Caco-2 (cell line): ENCODE measurements at regions not wholly inside any gene's neighbourhood (a gene's known extent, or its start where the extent isn't known, plus 50 kb on each side); places are given as distances from the start of the nearest gene placed in this dataset.

ENCODE experiments used
- BruUV-seq: library from RNA; stranded (reverse); fragments of 400-500 nt; replicated peaks from 2 replicates; lab custom pipeline; 2021; lab: Mats Ljungman, UMichigan
- CTCF ChIA-PET: fragments of 300-600 bp; sonication (Branson Sonifier 250); formaldehyde crosslinking; loops from one replicate; lab custom pipeline; 2022; ENCODE audit warnings: antibody characterized with exemption; lab: Charles Lee
- POLR2A ChIA-PET: fragments of 300-600 bp; sonication (Branson Sonifier 250); formaldehyde crosslinking; loops from one replicate; lab custom pipeline; 2022; ENCODE audit warnings: antibody characterized with exemption; lab: Charles Lee
- DNase-seq, 2 experiments: peaks; one replicate each; pipeline versions ENCODE4 v3.0.0 to v3.0.0-alpha.2; 2020 to 2022
- H3K27me3 ChIP-seq: replicated peaks from 2 replicates; pipeline ENCODE4 v1.6.0; 2011; ENCODE audit warnings: low read length; ENCODE audit not compliant: control insufficient read depth, insufficient read depth
- H3K36me3 ChIP-seq: 2 replicates; pipeline ENCODE4 v1.5.1; 2011; ENCODE audit warnings: low read length; ENCODE audit not compliant: control insufficient read depth, insufficient read depth
- H3K4me1 ChIP-seq: fragments of 250-450 bp; sonication (Bioruptor Pico); 2 replicates; pipeline ENCODE4 v1.5.1; 2020; ENCODE audit warnings: mild to moderate bottlenecking
- H3K4me3 ChIP-seq: 2 replicates; pipeline ENCODE4 v1.5.1; 2011; ENCODE audit warnings: low read depth, mild to moderate bottlenecking, control low read depth, low read length
- H3K9me3 ChIP-seq: fragments of 250-450 bp; sonication (Bioruptor Pico); 2 replicates; pipeline ENCODE4 v1.5.1; 2020; ENCODE audit warnings: mild to moderate bottlenecking, moderate library complexity
- H3K27ac Mint-ChIP-seq: one replicate; pipeline ENCODE4 v1.8.0; 2022; ENCODE audit warnings: mixed read lengths; ENCODE audit not compliant: unreplicated experiment
- H3K27me3 Mint-ChIP-seq: one replicate; pipeline ENCODE4 v1.8.0; 2022; ENCODE audit warnings: mixed read lengths; ENCODE audit not compliant: insufficient read depth, unreplicated experiment
- H3K36me3 Mint-ChIP-seq: one replicate; pipeline ENCODE4 v1.8.0; 2022; ENCODE audit warnings: mild to moderate bottlenecking, mixed read lengths; ENCODE audit not compliant: insufficient read depth, unreplicated experiment
- H3K4me1 Mint-ChIP-seq: one replicate; pipeline ENCODE4 v1.8.0; 2022; ENCODE audit warnings: low read depth, mixed read lengths; ENCODE audit not compliant: unreplicated experiment
- H3K4me3 Mint-ChIP-seq: one replicate; pipeline ENCODE4 v1.8.0; 2022; ENCODE audit warnings: mild to moderate bottlenecking, moderate library complexity, mixed read lengths; ENCODE audit not compliant: unreplicated experiment
- H3K9me3 Mint-ChIP-seq: one replicate; pipeline ENCODE4 v1.8.0; 2022; ENCODE audit warnings: mixed read lengths; ENCODE audit not compliant: unreplicated experiment
- CTCF ChIP-seq, 2 experiments: fragments of 200-600 bp in 1 of 2; IDR thresholded peaks; 1 replicate in 1 of 2; 2 replicates in 1 of 2; pipeline versions ENCODE4 v1.5.1 to v1.8.0; 2011 to 2022; ENCODE audit warnings: antibody characterized with exemption in 1 of 2, control low read depth in 1 of 2, inconsistent platforms in 1 of 2, low read depth in 1 of 2, low read length in 1 of 2, mild to moderate bottlenecking in 1 of 2, moderate library complexity in 1 of 2; ENCODE audit not compliant: insufficient read depth in 1 of 2, severe bottlenecking in 1 of 2, unreplicated experiment in 1 of 2
- intact Hi-C: fragments of 100-400 bp; cut with micrococcal nuclease; formaldehyde crosslinking; loops from one replicate; pipeline ENCODE4 v1.10.0; 2022; ENCODE audit not compliant: unreplicated experiment

GRCh38 chr11:80995523-80995922 lies 1554.7 kb upstream of the TENM4 start:
- no peaks in the 10 kb centered on the region for H3K9me3 Mint-ChIP-seq
- BruUV-seq: no TSS peak
- no peak overlapping the region for H3K4me3 Mint-ChIP-seq
- Histone ChIP-seq H3K27me3 (no peaks in the 10 kb centered on the region), H3K36me3 (no peaks in the 10 kb centered on the region), H3K9me3 (no peaks in the 10 kb centered on the region), H3K4me1 (no peaks in the 10 kb centered on the region), H3K4me3 (no peak overlapping the region)
- no peak for DNase-seq
- H3K4me1 Mint-ChIP-seq: peaks cover 6% of the 10 kb centered on the region
- intact Hi-C loops: no loop called here
- H3K36me3 Mint-ChIP-seq: no peaks in the 10 kb centered on the region
- no peak overlapping the region for H3K27ac Mint-ChIP-seq
- ChIA-PET CTCF (no interaction called here), POLR2A (no interaction called here)
- no peaks in the 10 kb centered on the region for H3K27me3 Mint-ChIP-seq
- TF ChIP-seq CTCF (IDR thresholded peaks at IDR 0.05; ENCODE audit: insufficient read depth in 1 of 2, low read depth in 1 of 2, low read length in 1 of 2, severe bottlenecking in 1 of 2, unreplicated experiment in 1 of 2): no peak

GRCh38 chr11:80993536-80993935 lies 1552.7 kb upstream of the TENM4 start:
- CTCF ChIA-PET: no interaction called here
- no peaks in the 10 kb centered on the region for H3K27me3 ChIP-seq
- no peaks in the 10 kb centered on the region for H3K36me3 ChIP-seq
- POLR2A ChIA-PET: no interaction called here
- Mint-ChIP-seq H3K4me1 (peaks cover 6% of the 10 kb centered on the region), H3K27ac (no peak overlapping the region), H3K9me3 (no peaks in the 10 kb centered on the region), H3K4me3 (no peak overlapping the region), H3K27me3 (no peaks in the 10 kb centered on the region), H3K36me3 (no peaks in the 10 kb centered on the region)
- H3K9me3 ChIP-seq: no peaks in the 10 kb centered on the region
- TF ChIP-seq CTCF (IDR thresholded peaks at IDR 0.05; ENCODE audit: insufficient read depth in 1 of 2, low read depth in 1 of 2, low read length in 1 of 2, severe bottlenecking in 1 of 2, unreplicated experiment in 1 of 2): no peak
- H3K4me3 ChIP-seq: no peak overlapping the region
- no TSS peak for BruUV-seq
- no peak for DNase-seq
- intact Hi-C loops: no loop called here
- H3K4me1 ChIP-seq: no peaks in the 10 kb centered on the region

GRCh38 chr11:80990885-80991284 lies 1550.1 kb upstream of the TENM4 start:
- no peak overlapping the region for H3K4me3 Mint-ChIP-seq
- H3K27ac Mint-ChIP-seq: no peak overlapping the region
- Histone ChIP-seq H3K36me3 (no peaks in the 10 kb centered on the region), H3K4me1 (no peaks in the 10 kb centered on the region), H3K4me3 (no peak overlapping the region), H3K27me3 (no peaks in the 10 kb centered on the region), H3K9me3 (no peaks in the 10 kb centered on the region)
- DNase-seq: no peak
- H3K4me1 Mint-ChIP-seq: peaks cover 6% of the 10 kb centered on the region
- H3K36me3 Mint-ChIP-seq: no peaks in the 10 kb centered on the region
- no TSS peak for BruUV-seq
- intact Hi-C loops: no loop called here
- H3K27me3 Mint-ChIP-seq: no peaks in the 10 kb centered on the region
- no peaks in the 10 kb centered on the region for H3K9me3 Mint-ChIP-seq
- ChIA-PET CTCF (no interaction called here), POLR2A (no interaction called here)
- TF ChIP-seq CTCF (IDR thresholded peaks at IDR 0.05; ENCODE audit: insufficient read depth in 1 of 2, low read depth in 1 of 2, low read length in 1 of 2, severe bottlenecking in 1 of 2, unreplicated experiment in 1 of 2): no peak
